WERI-Rb-1 (cell line): ENCODE measurements at regions not wholly inside any gene's neighbourhood (a gene's known extent, or its start where the extent isn't known, plus 50 kb on each side); places are given as distances from the start of the nearest gene placed in this dataset.
"Not testable (repeated sequence)": the region's sequence is repeated elsewhere in the genome, so short reads cannot be mapped to it uniquely, and the experiment has no call there.

Source experiments
- DNase-seq: peaks from one replicate; pipeline ENCODE4 v3.0.0-alpha.2; 2020
- H3K27ac ChIP-seq: fragments of 250-450 bp; sonication (Bioruptor Pico); 2 replicates; pipeline ENCODE4 v1.5.1; 2020; ENCODE audit warnings: mild to moderate bottlenecking, moderate library complexity
- H3K27me3 ChIP-seq: fragments of 250-450 bp; sonication (Bioruptor Pico); 2 replicates; pipeline ENCODE4 v1.5.1; 2021; ENCODE audit warnings: mild to moderate bottlenecking, low read depth, moderate library complexity; ENCODE audit not compliant: insufficient read depth, severe bottlenecking
- H3K36me3 ChIP-seq: fragments of 250-450 bp; sonication (Bioruptor Pico); 2 replicates; pipeline ENCODE4 v1.5.1; 2020; ENCODE audit warnings: mild to moderate bottlenecking, moderate library complexity
- H3K4me3 ChIP-seq: 2 replicates; pipeline ENCODE4 v1.5.1; 2011; ENCODE audit warnings: low read depth, mild to moderate bottlenecking, control low read depth, low read length
- H3K9me3 ChIP-seq: fragments of 250-450 bp; sonication (Bioruptor Pico); 2 replicates; pipeline ENCODE4 v1.5.1; 2021; ENCODE audit warnings: mild to moderate bottlenecking, moderate library complexity; ENCODE audit not compliant: severe bottlenecking
- TF ChIP-seq, protein P1 (sequence below): IDR thresholded peaks from 2 replicates; pipeline ENCODE4 v1.5.1; 2011; ENCODE audit warnings: low read depth, mild to moderate bottlenecking, control low read depth, inconsistent platforms, low read length

- no peak for DNase-seq
- Histone ChIP-seq H3K27me3 (no peaks in the 10 kb centered on the region), H3K27ac (no peak overlapping the region), H3K9me3 (no peaks in the 10 kb centered on the region), H3K4me3 (no peak overlapping the region), H3K36me3 (no peaks in the 10 kb centered on the region)
- TF ChIP-seq, protein P1, sequence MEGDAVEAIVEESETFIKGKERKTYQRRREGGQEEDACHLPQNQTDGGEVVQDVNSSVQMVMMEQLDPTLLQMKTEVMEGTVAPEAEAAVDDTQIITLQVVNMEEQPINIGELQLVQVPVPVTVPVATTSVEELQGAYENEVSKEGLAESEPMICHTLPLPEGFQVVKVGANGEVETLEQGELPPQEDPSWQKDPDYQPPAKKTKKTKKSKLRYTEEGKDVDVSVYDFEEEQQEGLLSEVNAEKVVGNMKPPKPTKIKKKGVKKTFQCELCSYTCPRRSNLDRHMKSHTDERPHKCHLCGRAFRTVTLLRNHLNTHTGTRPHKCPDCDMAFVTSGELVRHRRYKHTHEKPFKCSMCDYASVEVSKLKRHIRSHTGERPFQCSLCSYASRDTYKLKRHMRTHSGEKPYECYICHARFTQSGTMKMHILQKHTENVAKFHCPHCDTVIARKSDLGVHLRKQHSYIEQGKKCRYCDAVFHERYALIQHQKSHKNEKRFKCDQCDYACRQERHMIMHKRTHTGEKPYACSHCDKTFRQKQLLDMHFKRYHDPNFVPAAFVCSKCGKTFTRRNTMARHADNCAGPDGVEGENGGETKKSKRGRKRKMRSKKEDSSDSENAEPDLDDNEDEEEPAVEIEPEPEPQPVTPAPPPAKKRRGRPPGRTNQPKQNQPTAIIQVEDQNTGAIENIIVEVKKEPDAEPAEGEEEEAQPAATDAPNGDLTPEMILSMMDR, result no peak
Observed at GRCh38 chr3:8001712-8002111, 499.9 kb upstream of the LMCD1 start.

DNA sequence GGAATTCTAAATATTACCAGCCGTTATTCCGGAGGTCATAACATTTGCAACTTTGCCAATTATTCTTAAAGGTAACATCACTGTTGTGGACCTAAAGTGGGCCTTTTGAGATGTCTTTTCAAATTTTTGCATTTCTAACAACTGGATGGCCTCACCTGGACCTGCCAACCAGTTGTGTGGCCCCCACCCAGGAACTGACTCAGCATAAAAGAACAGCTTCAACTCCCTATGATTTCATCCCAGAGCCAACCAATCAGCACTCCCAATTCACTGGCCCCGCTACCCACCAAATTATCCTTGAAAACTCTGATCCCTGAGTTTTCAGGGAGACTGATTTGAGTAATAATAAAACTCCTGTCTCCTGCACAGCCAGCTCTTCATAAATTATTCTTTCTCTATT is 489.7 kb upstream of the LMCD1 start:
- Histone ChIP-seq H3K4me3 (no peak overlapping the region), H3K36me3 (no peaks in the 10 kb centered on the region), H3K27me3 (no peaks in the 10 kb centered on the region), H3K27ac (peak overlapping the region; percentile 25; the same call in 1 of the 2 replicates), H3K9me3 (peaks cover 2% of the 10 kb centered on the region)
- no peak for DNase-seq
- TF ChIP-seq, protein P1, result no peak

DNA sequence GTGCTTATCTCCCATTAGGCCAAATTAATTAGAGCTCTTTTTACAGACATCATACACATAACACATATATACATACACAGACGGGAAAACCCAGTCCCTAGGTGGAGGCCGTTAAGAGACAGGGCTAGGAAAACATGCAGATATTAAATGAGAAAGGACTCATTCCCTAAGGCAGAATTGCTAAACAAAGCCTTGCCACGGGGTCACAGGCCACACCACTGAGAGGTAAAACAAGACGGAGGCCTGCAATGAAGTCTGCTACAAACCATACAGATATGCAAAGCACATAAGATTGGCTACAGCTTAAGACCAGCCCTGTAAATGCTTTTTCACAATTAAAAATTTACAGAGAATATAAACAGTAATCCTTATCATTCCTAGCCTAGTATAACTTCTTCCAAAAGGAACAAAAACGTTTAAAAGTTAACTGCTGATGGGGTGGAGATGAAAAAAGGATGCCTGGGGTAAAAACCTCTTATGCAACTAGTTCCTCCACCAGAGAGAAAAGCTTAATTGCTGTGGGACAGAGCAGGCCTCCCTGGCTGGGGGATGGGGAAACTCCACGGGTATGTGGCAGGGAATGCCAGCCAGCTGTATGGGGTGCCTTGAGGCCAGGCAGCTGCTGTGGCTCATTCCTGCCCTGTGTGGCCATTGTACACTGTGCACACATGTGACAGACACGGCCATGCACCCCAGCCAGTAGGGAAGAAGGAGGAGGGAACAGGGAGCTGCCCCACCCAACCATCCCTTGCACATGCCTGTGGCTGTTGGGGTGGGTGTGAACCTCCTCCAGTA is 481.4 kb upstream of the LMCD1 start:
- Histone ChIP-seq H3K4me3 (no peak overlapping the region), H3K27me3 (no peaks in the 10 kb centered on the region), H3K27ac (no peak overlapping the region), H3K36me3 (no peaks in the 10 kb centered on the region), H3K9me3 (peaks cover 20% of the 10 kb centered on the region)
- no peak for DNase-seq
- TF ChIP-seq, protein P1, result no peak

- H3K27me3 ChIP-seq, result no peaks in the 10 kb centered on the region
- H3K4me3 ChIP-seq, result no peak overlapping the region
- H3K9me3 ChIP-seq, result no peaks in the 10 kb centered on the region
- no peak for DNase-seq
- H3K36me3 ChIP-seq, result no peaks in the 10 kb centered on the region
- no peak overlapping the region for H3K27ac ChIP-seq
- TF ChIP-seq, protein P1, result no peak
Observed at GRCh38 chr3:8027954-8028353, 473.7 kb upstream of the LMCD1 start.

DNA sequence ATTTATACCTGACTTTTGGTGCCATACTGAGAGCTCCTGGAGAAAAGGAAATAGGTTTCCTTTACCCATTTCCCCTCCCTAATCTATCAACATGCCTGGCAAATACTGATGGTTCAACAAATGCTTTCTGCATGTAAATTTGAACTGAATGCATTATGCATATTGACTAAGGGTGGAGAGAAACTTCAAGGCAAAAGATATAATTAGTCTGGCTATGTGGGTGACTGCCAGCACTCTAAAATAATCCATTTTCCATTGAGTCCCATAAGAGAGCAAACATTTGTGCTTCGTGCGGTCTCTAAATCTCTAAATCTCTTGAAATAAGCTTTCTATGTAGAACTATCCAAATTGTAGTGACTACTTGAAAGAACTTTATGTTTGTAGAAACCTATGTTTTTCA is 451.3 kb upstream of the LMCD1 start:
- no peak overlapping the region for H3K4me3 ChIP-seq
- H3K9me3 ChIP-seq, result no peaks in the 10 kb centered on the region
- DNase-seq, result no peak
- no peaks in the 10 kb centered on the region for H3K36me3 ChIP-seq
- H3K27ac ChIP-seq, result no peak overlapping the region
- TF ChIP-seq, protein P1, result no peak
- no peaks in the 10 kb centered on the region for H3K27me3 ChIP-seq

- peak; percentile 95 for DNase-seq
- peak overlapping the region; percentile 88 for H3K27ac ChIP-seq
- no peak overlapping the region for H3K4me3 ChIP-seq
- no peaks in the 10 kb centered on the region for H3K27me3 ChIP-seq
- no peaks in the 10 kb centered on the region for H3K9me3 ChIP-seq
- TF ChIP-seq, protein P1, result no peak
- H3K36me3 ChIP-seq, result no peaks in the 10 kb centered on the region
Observed at GRCh38 chr3:8052659-8053058, 449.0 kb upstream of the LMCD1 start.

DNA sequence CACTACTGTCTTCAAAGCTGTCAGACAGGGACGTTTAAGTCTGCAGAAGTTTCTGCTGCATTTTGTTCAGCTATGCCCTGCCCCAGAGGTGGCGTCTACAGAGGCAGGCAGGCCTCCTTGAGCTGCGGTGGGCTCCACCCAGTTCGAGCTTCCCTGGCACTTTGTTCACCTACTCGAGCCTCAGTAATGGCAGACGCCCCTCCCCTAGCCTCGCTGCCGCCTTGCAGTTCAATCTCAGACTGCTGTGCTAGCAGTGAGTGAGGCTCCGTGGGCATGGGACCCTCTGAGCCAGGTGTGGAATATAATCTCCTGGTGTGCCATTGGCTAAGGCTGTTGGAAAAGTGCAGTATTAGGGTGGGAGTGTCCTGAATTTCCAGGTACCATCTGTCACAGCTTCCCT is 433.5 kb upstream of the LMCD1 start:
- not testable (repeated sequence) for H3K27me3 ChIP-seq, H3K4me3 ChIP-seq, H3K36me3 ChIP-seq, DNase-seq
- peaks cover 16% of the 10 kb centered on the region for H3K9me3 ChIP-seq
- peak overlapping the region; percentile 82 for H3K27ac ChIP-seq
